Smooth muscle cell (in vitro differentiated cells): ENCODE measurements at regions not wholly inside any gene's neighbourhood (a gene's known extent, or its start where the extent isn't known, plus 50 kb on each side); places are given as distances from the start of the nearest gene placed in this dataset.

ENCODE experiments used
- DNase-seq: peaks from one replicate; lab custom pipeline; 2025; ENCODE audit not compliant: unreplicated experiment; lab: John Stamatoyannopoulos, UW
- H2AFZ ChIP-seq: fragments of 200-600 bp; sonication (generic); 2 replicates; pipeline ENCODE4 v1.6.0; 2016; ENCODE audit warnings: antibody characterized with exemption, low read depth, mild to moderate bottlenecking
- H3F3A ChIP-seq: fragments of 200-600 bp; sonication (generic); 2 replicates; pipeline ENCODE4 v1.6.0; 2017; ENCODE audit warnings: antibody characterized with exemption, low read depth
- H3K27ac ChIP-seq: fragments of 200-600 bp; sonication (generic); 2 replicates; pipeline ENCODE4 v1.5.1; 2016; ENCODE audit warnings: low read depth, mild to moderate bottlenecking
- H3K27me3 ChIP-seq: fragments of 200-600 bp; sonication (generic); 2 replicates; pipeline ENCODE4 v1.6.1; 2016; ENCODE audit warnings: low read depth, mild to moderate bottlenecking
- H3K36me3 ChIP-seq: fragments of 200-600 bp; sonication (generic); 2 replicates; pipeline ENCODE4 v1.5.1; 2016; ENCODE audit warnings: low read depth
- H3K4me1 ChIP-seq: fragments of 200-600 bp; sonication (generic); 2 replicates; pipeline ENCODE4 v1.5.1; 2016; ENCODE audit warnings: low read depth
- H3K4me2 ChIP-seq: fragments of 200-600 bp; sonication (generic); 2 replicates; pipeline ENCODE4 v1.6.0; 2016; ENCODE audit warnings: mild to moderate bottlenecking
- H3K4me3 ChIP-seq: fragments of 200-600 bp; sonication (generic); 2 replicates; pipeline ENCODE4 v1.5.1; 2016; ENCODE audit warnings: mild to moderate bottlenecking
- H3K79me2 ChIP-seq: fragments of 200-600 bp; sonication (generic); 2 replicates; pipeline ENCODE4 v1.6.0; 2016; ENCODE audit warnings: low read depth, mild to moderate bottlenecking
- H3K9ac ChIP-seq: fragments of 200-600 bp; sonication (generic); 2 replicates; pipeline ENCODE4 v1.6.0; 2016; ENCODE audit warnings: low read depth
- H3K9me3 ChIP-seq: fragments of 200-600 bp; sonication (generic); replicated peaks from 2 replicates; pipeline ENCODE4 v1.5.1; 2016; ENCODE audit warnings: low read depth
- H4K20me1 ChIP-seq: fragments of 200-600 bp; sonication (generic); 2 replicates; pipeline ENCODE4 v1.6.0; 2016; ENCODE audit warnings: low read depth
- WGBS: methylation state at CpG from one replicate; pipeline ENCODE4 v1.1.7; 2016; ENCODE audit warnings: low lambda C conversion rate; 5-methylcytosine and 5-hydroxymethylcytosine counted together
- TF ChIP-seq, protein P1 (sequence below): fragments of 200-600 bp; sonication (generic); IDR thresholded peaks from 2 replicates; pipeline ENCODE4 v1.5.1; 2017; ENCODE audit warnings: borderline replicate concordance, mild to moderate bottlenecking, antibody characterized with exemption; ENCODE audit not compliant: insufficient read depth, poor library complexity, severe bottlenecking

DNA sequence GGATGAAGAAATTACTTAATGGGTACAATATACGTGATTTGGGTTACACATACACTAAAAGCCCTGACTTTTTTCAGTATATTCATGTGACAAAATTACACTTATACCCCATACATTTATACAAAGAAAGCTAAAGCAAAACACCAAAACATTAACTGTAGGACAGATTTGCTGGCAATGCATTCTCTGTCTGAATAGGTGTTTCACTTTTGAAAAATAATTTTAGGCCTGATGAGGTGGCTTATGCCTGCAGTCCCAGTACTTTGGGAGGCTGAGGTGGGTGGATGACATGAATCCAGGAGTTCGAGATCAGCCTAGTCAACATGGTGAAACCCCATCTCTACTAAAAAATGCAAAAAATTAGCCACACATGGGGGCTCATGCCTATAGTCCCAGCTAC, 301.5 kb upstream of the FAM98A start:
- Histone ChIP-seq H3K9me3 (no peaks in the 10 kb centered on the region), H3F3A (no peaks in the 10 kb centered on the region), H3K27me3 (no peaks in the 10 kb centered on the region), H3K79me2 (no peaks in the 10 kb centered on the region), H4K20me1 (no peaks in the 10 kb centered on the region), H3K9ac (no peak overlapping the region), H3K4me2 (no peak overlapping the region), H3K36me3 (no peaks in the 10 kb centered on the region), H2AFZ (no peak overlapping the region), H3K27ac (no peak overlapping the region), H3K4me1 (no peaks in the 10 kb centered on the region), H3K4me3 (no peak overlapping the region)
- TF ChIP-seq, protein P1, sequence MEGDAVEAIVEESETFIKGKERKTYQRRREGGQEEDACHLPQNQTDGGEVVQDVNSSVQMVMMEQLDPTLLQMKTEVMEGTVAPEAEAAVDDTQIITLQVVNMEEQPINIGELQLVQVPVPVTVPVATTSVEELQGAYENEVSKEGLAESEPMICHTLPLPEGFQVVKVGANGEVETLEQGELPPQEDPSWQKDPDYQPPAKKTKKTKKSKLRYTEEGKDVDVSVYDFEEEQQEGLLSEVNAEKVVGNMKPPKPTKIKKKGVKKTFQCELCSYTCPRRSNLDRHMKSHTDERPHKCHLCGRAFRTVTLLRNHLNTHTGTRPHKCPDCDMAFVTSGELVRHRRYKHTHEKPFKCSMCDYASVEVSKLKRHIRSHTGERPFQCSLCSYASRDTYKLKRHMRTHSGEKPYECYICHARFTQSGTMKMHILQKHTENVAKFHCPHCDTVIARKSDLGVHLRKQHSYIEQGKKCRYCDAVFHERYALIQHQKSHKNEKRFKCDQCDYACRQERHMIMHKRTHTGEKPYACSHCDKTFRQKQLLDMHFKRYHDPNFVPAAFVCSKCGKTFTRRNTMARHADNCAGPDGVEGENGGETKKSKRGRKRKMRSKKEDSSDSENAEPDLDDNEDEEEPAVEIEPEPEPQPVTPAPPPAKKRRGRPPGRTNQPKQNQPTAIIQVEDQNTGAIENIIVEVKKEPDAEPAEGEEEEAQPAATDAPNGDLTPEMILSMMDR: no peak
- WGBS: 96% methylated on average over 2 of the region's 2 CpGs
- no peak for DNase-seq

DNA sequence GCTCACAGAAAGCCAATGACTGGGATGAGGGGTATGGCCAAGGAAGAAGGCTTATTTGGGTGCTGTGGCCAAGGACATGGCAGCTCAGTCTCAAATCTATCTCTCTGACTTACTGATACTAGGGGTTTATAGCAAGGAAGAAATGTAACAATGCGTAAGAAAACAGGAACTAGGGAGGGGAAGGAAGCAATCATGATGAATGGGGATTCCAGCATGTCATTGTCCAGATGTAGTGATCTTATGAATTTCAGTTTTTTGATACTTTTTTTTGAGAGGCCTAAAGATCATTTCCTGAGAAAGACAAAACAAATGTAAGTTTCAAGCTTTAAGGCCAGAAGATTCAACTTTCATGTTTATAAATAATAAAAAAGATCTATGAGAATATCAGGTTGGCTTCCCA, 298.6 kb upstream of the FAM98A start:
- Histone ChIP-seq H2AFZ (no peak overlapping the region), H3K27ac (no peak overlapping the region), H3K4me2 (no peak overlapping the region), H3K79me2 (no peaks in the 10 kb centered on the region), H3K36me3 (no peaks in the 10 kb centered on the region), H3K4me3 (no peak overlapping the region), H3K9ac (no peak overlapping the region), H3K27me3 (no peaks in the 10 kb centered on the region), H4K20me1 (no peaks in the 10 kb centered on the region), H3K4me1 (no peaks in the 10 kb centered on the region), H3F3A (no peaks in the 10 kb centered on the region), H3K9me3 (no peaks in the 10 kb centered on the region)
- DNase-seq: no peak
- WGBS: 100% methylated on average over 1 of the region's 1 CpG
- TF ChIP-seq, protein P1: no peak

DNA sequence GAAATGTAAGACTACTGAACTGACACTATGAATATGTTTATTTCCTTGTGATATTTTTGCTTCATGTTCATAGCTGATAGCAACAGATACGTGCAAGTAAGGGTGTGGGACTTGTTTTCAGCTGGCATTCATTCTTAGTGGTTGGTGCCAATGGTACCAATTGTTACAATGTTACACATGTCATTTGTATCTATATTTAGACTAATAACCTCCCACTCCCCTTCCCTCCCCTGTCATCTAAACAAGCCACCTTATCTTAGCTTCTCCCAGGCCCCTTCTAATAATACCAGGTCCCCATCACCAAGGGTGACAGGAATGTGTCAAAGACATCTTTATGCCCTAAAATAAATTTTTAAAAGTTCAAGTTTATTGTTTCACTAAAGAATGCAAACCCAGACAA, 294.7 kb upstream of the FAM98A start:
- Histone ChIP-seq H3K79me2 (no peaks in the 10 kb centered on the region), H4K20me1 (no peaks in the 10 kb centered on the region), H3K4me1 (no peaks in the 10 kb centered on the region), H3K27ac (no peak overlapping the region), H3K27me3 (no peaks in the 10 kb centered on the region), H3K9me3 (no peaks in the 10 kb centered on the region), H3F3A (no peaks in the 10 kb centered on the region), H3K4me3 (no peak overlapping the region), H2AFZ (no peak overlapping the region), H3K9ac (no peak overlapping the region), H3K36me3 (no peaks in the 10 kb centered on the region), H3K4me2 (no peak overlapping the region)
- TF ChIP-seq, protein P1: no peak
- WGBS: 86% methylated on average over 1 of the region's 1 CpG
- no peak for DNase-seq

DNA sequence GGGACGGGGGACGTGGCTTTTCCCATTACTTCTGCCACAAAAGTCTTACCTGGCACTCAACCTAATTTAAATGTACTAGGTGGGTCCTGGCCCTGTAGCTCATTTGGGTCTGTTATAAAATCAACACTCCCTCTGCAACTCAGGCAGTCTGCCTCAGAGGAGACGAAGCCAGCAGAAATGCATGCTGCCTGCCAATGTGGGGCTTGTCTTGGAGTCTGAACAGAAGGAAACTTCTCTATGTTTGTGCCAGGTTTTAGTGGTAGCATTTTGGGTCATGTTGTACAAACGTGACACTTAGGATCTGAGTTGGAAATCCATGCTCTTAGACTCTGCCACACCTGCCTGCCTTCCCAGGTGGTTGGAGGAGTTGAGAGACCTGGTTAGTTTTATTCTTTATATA, 292.5 kb upstream of the FAM98A start:
- Histone ChIP-seq H3K9me3 (no peaks in the 10 kb centered on the region), H3K9ac (no peak overlapping the region), H3K79me2 (no peaks in the 10 kb centered on the region), H3K27ac (no peak overlapping the region), H2AFZ (no peak overlapping the region), H3K4me3 (no peak overlapping the region), H3K4me1 (no peaks in the 10 kb centered on the region), H3F3A (no peaks in the 10 kb centered on the region), H3K27me3 (no peaks in the 10 kb centered on the region), H4K20me1 (no peaks in the 10 kb centered on the region), H3K36me3 (no peaks in the 10 kb centered on the region), H3K4me2 (no peak overlapping the region)
- WGBS: 60% methylated on average over 4 of the region's 4 CpGs
- no peak for DNase-seq
- TF ChIP-seq, protein P1: no peak
